WTC11 (cell line): ENCODE measurements at regions not wholly inside any gene's neighbourhood (a gene's known extent, or its start where the extent isn't known, plus 50 kb on each side); places are given as distances from the start of the nearest gene placed in this dataset.

Experiments
- ATAC-seq: fragments of 200-7000 bp; cut with Tn5 transposase; 2 replicates; pipeline ENCODE4 v1.10.0; 2021; ENCODE audit warnings: mild to moderate bottlenecking, moderate library complexity
- CTCF ChIA-PET: fragments of 300-600 bp; sonication (Branson Sonifier 250); formaldehyde crosslinking; loops from one replicate; lab custom pipeline; 2021; ENCODE audit warnings: antibody characterized with exemption; lab: Charles Lee
- POLR2A ChIA-PET: fragments of 350-600 bp; sonication (Branson Sonifier 250); formaldehyde crosslinking; loops from one replicate; lab custom pipeline; 2021; ENCODE audit warnings: antibody characterized with exemption; lab: Charles Lee
- DNase-seq: peaks from one replicate; pipeline ENCODE4 v3.0.0; 2021; ENCODE audit warnings: low spot score
- H3K27ac Mint-ChIP-seq: 2 replicates; pipeline ENCODE4 v1.8.0; 2021; ENCODE audit warnings: mixed read lengths
- H3K27me3 Mint-ChIP-seq: 2 replicates; pipeline ENCODE4 v1.8.0; 2021; ENCODE audit warnings: low read depth, mild to moderate bottlenecking, moderate library complexity, mixed read lengths
- H3K36me3 Mint-ChIP-seq: 2 replicates; pipeline ENCODE4 v1.8.0; 2021; ENCODE audit warnings: mixed read lengths
- H3K4me1 Mint-ChIP-seq: 2 replicates; pipeline ENCODE4 v1.8.0; 2022; ENCODE audit warnings: mixed read lengths
- H3K4me3 Mint-ChIP-seq: 2 replicates; pipeline ENCODE4 v1.8.0; 2021; ENCODE audit warnings: mild to moderate bottlenecking, moderate library complexity, mixed read lengths
- H3K9me3 Mint-ChIP-seq: 2 replicates; pipeline ENCODE4 v1.8.0; 2021; ENCODE audit warnings: mixed read lengths
- ATF1 ChIP-seq: sonication (generic); formaldehyde crosslinking; IDR thresholded peaks from 2 replicates; pipeline ENCODE4 v1.8.1; 2023; ENCODE audit warnings: mild to moderate bottlenecking, moderate library complexity, missing genetic modification reagents
- CBFB ChIP-seq: sonication (generic); formaldehyde crosslinking; IDR thresholded peaks from 2 replicates; pipeline ENCODE4 v1.8.1; 2022; ENCODE audit warnings: mild to moderate bottlenecking, low read depth, missing genetic modification reagents
- FOXP1 ChIP-seq: sonication (generic); formaldehyde crosslinking; IDR thresholded peaks from 2 replicates; pipeline ENCODE4 v1.8.0; 2022; ENCODE audit warnings: missing genetic modification reagents, mild to moderate bottlenecking, moderate library complexity, borderline replicate concordance
- GTF2I ChIP-seq: fragments of 250-450 bp; sonication (Bioruptor Pico); conservative IDR thresholded peaks from 2 replicates; pipeline ENCODE4 v1.4.0; 2021; ENCODE audit warnings: mild to moderate bottlenecking
- HMGXB4 ChIP-seq: sonication (generic); formaldehyde crosslinking; IDR thresholded peaks from 2 replicates; pipeline ENCODE4 v1.8.1; 2023; ENCODE audit warnings: mild to moderate bottlenecking, moderate library complexity, missing genetic modification reagents
- JUN ChIP-seq: sonication (generic); formaldehyde crosslinking; IDR thresholded peaks from 2 replicates; pipeline ENCODE4 v1.8.0; 2023; ENCODE audit warnings: mild to moderate bottlenecking, missing genetic modification reagents
- MYBL2 ChIP-seq: sonication (generic); formaldehyde crosslinking; IDR thresholded peaks from 2 replicates; pipeline ENCODE4 v1.8.1; 2023; ENCODE audit warnings: mild to moderate bottlenecking, moderate library complexity, missing genetic modification reagents
- NFATC4 ChIP-seq: fragments of 250-450 bp; sonication (Bioruptor Pico); IDR thresholded peaks from 2 replicates; pipeline ENCODE4 v1.9.0; 2021; ENCODE audit warnings: mild to moderate bottlenecking
- NFE2L1 ChIP-seq: sonication (generic); formaldehyde crosslinking; IDR thresholded peaks from 2 replicates; pipeline ENCODE4 v1.8.1; 2023; ENCODE audit warnings: missing genetic modification reagents
- NFYB ChIP-seq: sonication (generic); formaldehyde crosslinking; conservative IDR thresholded peaks from 2 replicates; pipeline ENCODE4 v1.8.0; 2022; ENCODE audit warnings: low read depth, missing genetic modification reagents
- NR3C1 ChIP-seq: sonication (generic); formaldehyde crosslinking; conservative IDR thresholded peaks from 2 replicates; pipeline ENCODE4 v1.8.1; 2023; ENCODE audit warnings: low read depth, mild to moderate bottlenecking, missing genetic modification reagents
- SMAD4 ChIP-seq: sonication (generic); formaldehyde crosslinking; IDR thresholded peaks from 2 replicates; pipeline ENCODE4 v1.8.0; 2022; ENCODE audit warnings: mild to moderate bottlenecking, missing genetic modification reagents
- SOX15 ChIP-seq: fragments of 250-450 bp; sonication (Bioruptor Pico); IDR thresholded peaks from 2 replicates; pipeline ENCODE4 v1.9.0; 2021; ENCODE audit warnings: mild to moderate bottlenecking
- TP53 ChIP-seq: sonication (generic); formaldehyde crosslinking; IDR thresholded peaks from 2 replicates; pipeline ENCODE4 v1.8.1; 2023; ENCODE audit warnings: mild to moderate bottlenecking, missing genetic modification reagents
- USF1 ChIP-seq: sonication (generic); formaldehyde crosslinking; IDR thresholded peaks from 2 replicates; pipeline ENCODE4 v1.8.0; 2022; ENCODE audit warnings: mild to moderate bottlenecking, missing genetic modification reagents
- ZNF281 ChIP-seq: sonication (generic); formaldehyde crosslinking; IDR thresholded peaks from 2 replicates; pipeline ENCODE4 v1.8.0; 2023; ENCODE audit warnings: mild to moderate bottlenecking, missing genetic modification reagents
- ZNF425 ChIP-seq: fragments of 250-450 bp; sonication (Bioruptor Pico); conservative IDR thresholded peaks from 2 replicates; pipeline ENCODE4 v1.9.0; 2021; ENCODE audit warnings: mild to moderate bottlenecking
- TF ChIP-seq, protein P1 (sequence below): sonication (generic); formaldehyde crosslinking; IDR thresholded peaks from 2 replicates; pipeline ENCODE4 v1.8.1; 2023; ENCODE audit warnings: mild to moderate bottlenecking, missing genetic modification reagents
- TF ChIP-seq, protein P2 (sequence below): fragments of 200-600 bp; IDR thresholded peaks from 2 replicates; pipeline ENCODE4 v1.8.0; 2022; ENCODE audit warnings: antibody characterized with exemption
- TF ChIP-seq, protein P3 (sequence below): sonication (generic); formaldehyde crosslinking; IDR thresholded peaks from 2 replicates; pipeline ENCODE4 v1.8.1; 2022; ENCODE audit warnings: mild to moderate bottlenecking, missing genetic modification reagents, moderate library complexity, borderline replicate concordance

DNA sequence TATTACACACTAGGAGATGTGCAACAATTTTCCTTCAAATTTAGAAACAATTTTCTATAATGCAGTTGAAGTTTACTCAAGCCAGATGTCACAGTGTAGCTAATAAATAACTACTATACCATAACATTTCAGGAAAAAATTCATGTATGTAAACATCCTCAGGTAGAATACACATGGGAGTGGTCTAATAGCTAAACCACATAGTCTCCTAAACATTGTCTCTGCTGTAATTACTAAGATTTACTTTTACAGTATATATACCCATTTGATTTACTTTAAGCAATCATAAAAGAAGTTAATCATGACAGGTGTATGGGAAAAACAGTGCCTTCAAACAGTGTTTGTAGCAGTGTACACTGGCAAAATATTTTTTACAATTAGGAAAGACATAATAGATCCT lies 110.1 kb upstream of the GRM7 start:
- H3K27ac Mint-ChIP-seq = no peak overlapping the region
- DNase-seq (no peak), ATAC-seq (no peak)
- ChIA-PET POLR2A (no interaction called here), CTCF (no interaction called here)
- no peak overlapping the region for H3K4me3 Mint-ChIP-seq
- H3K9me3 Mint-ChIP-seq = peaks cover 59% of the 10 kb centered on the region
- TF ChIP-seq ZNF281 (CRISPR knock-in tag) (no peak), SMAD4 (CRISPR knock-in tag) (no peak), SOX15 (CRISPR knock-in tag) (no peak), MYBL2 (CRISPR knock-in tag) (no peak), NFYB (no peak), JUN (CRISPR knock-in tag) (no peak), NFATC4 (CRISPR knock-in tag) (no peak), ATF1 (CRISPR knock-in tag) (no peak), CBFB (CRISPR knock-in tag) (no peak), FOXP1 (CRISPR knock-in tag) (no peak), ZNF425 (CRISPR knock-in tag) (no peak), TP53 (CRISPR knock-in tag) (no peak), USF1 (CRISPR knock-in tag) (no peak)
- TF ChIP-seq, protein P1, sequence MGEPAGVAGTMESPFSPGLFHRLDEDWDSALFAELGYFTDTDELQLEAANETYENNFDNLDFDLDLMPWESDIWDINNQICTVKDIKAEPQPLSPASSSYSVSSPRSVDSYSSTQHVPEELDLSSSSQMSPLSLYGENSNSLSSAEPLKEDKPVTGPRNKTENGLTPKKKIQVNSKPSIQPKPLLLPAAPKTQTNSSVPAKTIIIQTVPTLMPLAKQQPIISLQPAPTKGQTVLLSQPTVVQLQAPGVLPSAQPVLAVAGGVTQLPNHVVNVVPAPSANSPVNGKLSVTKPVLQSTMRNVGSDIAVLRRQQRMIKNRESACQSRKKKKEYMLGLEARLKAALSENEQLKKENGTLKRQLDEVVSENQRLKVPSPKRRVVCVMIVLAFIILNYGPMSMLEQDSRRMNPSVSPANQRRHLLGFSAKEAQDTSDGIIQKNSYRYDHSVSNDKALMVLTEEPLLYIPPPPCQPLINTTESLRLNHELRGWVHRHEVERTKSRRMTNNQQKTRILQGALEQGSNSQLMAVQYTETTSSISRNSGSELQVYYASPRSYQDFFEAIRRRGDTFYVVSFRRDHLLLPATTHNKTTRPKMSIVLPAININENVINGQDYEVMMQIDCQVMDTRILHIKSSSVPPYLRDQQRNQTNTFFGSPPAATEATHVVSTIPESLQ (CRISPR knock-in tag) = no peak
- peaks cover 4% of the 10 kb centered on the region for H3K4me1 Mint-ChIP-seq
- H3K27me3 Mint-ChIP-seq = no peaks in the 10 kb centered on the region
- peaks cover 38% of the 10 kb centered on the region for H3K36me3 Mint-ChIP-seq

GRCh38 chr3:6753536-6753935 lies 107.4 kb upstream of the GRM7 start:
- no peak overlapping the region for H3K4me3 Mint-ChIP-seq
- peaks cover 54% of the 10 kb centered on the region for H3K9me3 Mint-ChIP-seq
- CTCF ChIA-PET = no interaction called here
- H3K27me3 Mint-ChIP-seq = no peaks in the 10 kb centered on the region
- no peaks in the 10 kb centered on the region for H3K4me1 Mint-ChIP-seq
- H3K27ac Mint-ChIP-seq = no peak overlapping the region
- ATAC-seq (no peak), DNase-seq (no peak)
- POLR2A ChIA-PET = no interaction called here
- H3K36me3 Mint-ChIP-seq = peaks cover 36% of the 10 kb centered on the region
- TF ChIP-seq GTF2I (CRISPR knock-in tag) = no peak
- TF ChIP-seq, protein P1 (CRISPR knock-in tag) = no peak
- TF ChIP-seq, protein P2, sequence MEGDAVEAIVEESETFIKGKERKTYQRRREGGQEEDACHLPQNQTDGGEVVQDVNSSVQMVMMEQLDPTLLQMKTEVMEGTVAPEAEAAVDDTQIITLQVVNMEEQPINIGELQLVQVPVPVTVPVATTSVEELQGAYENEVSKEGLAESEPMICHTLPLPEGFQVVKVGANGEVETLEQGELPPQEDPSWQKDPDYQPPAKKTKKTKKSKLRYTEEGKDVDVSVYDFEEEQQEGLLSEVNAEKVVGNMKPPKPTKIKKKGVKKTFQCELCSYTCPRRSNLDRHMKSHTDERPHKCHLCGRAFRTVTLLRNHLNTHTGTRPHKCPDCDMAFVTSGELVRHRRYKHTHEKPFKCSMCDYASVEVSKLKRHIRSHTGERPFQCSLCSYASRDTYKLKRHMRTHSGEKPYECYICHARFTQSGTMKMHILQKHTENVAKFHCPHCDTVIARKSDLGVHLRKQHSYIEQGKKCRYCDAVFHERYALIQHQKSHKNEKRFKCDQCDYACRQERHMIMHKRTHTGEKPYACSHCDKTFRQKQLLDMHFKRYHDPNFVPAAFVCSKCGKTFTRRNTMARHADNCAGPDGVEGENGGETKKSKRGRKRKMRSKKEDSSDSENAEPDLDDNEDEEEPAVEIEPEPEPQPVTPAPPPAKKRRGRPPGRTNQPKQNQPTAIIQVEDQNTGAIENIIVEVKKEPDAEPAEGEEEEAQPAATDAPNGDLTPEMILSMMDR = no peak
- no peak for TF ChIP-seq NR3C1
- TF ChIP-seq FOXP1 (CRISPR knock-in tag) = no peak
- TF ChIP-seq HMGXB4 = no peak
- no peak for TF ChIP-seq NFE2L1
- TF ChIP-seq, protein P3, sequence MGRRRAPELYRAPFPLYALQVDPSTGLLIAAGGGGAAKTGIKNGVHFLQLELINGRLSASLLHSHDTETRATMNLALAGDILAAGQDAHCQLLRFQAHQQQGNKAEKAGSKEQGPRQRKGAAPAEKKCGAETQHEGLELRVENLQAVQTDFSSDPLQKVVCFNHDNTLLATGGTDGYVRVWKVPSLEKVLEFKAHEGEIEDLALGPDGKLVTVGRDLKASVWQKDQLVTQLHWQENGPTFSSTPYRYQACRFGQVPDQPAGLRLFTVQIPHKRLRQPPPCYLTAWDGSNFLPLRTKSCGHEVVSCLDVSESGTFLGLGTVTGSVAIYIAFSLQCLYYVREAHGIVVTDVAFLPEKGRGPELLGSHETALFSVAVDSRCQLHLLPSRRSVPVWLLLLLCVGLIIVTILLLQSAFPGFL (CRISPR knock-in tag) = no peak
